Breast epithelium (tissue), 3 donors: ENCODE measurements at regions not wholly inside any gene's neighbourhood (a gene's known extent, or its start where the extent isn't known, plus 50 kb on each side); places are given as distances from the start of the nearest gene placed in this dataset.

Experiments
- CTCF ChIP-seq, 3 donors: fragments of 450-650 bp; IDR thresholded peaks; one replicate each; pipeline ENCODE4 v1.5.1; 2016 to 2017; ENCODE audit warnings: antibody characterized with exemption in 3 of 3, mild to moderate bottlenecking in 3 of 3, moderate library complexity in 3 of 3
- POLR2A ChIP-seq: fragments of 450-650 bp; IDR thresholded peaks from one replicate; pipeline ENCODE4 v1.6.1; 2016; ENCODE audit warnings: antibody characterized with exemption, mild to moderate bottlenecking, moderate library complexity
- POLR2AphosphoS5 ChIP-seq, 3 donors: sonication (generic); formaldehyde crosslinking; IDR thresholded peaks; one replicate each; pipeline ENCODE4 v1.6.1; 2017; ENCODE audit warnings: antibody characterized with exemption in 3 of 3

DNA sequence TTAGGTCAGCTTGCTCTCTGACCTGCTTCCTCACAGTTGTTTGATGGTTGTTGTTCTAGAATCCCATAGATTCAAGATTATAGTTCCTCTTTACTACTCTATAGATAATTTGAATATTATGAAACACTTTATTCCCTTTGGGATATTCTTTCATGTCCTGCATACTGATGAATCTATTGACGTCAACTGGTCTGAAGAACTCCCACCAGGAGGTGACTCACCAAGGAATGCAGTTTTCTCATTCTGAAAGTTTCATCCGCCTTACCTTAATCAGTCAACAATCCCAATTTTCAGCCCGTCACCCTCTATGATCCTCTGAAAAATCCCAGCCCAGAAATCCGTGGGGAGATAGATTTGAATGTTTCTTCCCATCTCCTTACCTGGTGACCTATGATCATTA is 834.1 kb upstream of the PRMT6 start:
- TF ChIP-seq CTCF (IDR thresholded peaks at IDR 0.05) (no peak), POLR2A (no peak), POLR2AphosphoS5 (IDR thresholded peaks at IDR 0.05) (no peak)
